Breast epithelium (tissue), 4 donors: ENCODE measurements at regions not wholly inside any gene's neighbourhood (a gene's known extent, or its start where the extent isn't known, plus 50 kb on each side); places are given as distances from the start of the nearest gene placed in this dataset.

Experiments
- DNase-seq, 2 donors: peaks; one replicate each; pipeline ENCODE4 v3.0.0-alpha.2; 2019; ENCODE audit warnings: low spot score in 2 of 2
- H3K27ac ChIP-seq, 2 donors: fragments of 200-600 bp; sonication (generic) in 1 of 2; one replicate each; pipeline ENCODE4 v1.5.1; 2016 to 2019; ENCODE audit warnings: mild to moderate bottlenecking in 1 of 2
- H3K27me3 ChIP-seq, 2 donors: fragments of 200-600 bp; sonication (generic) in 1 of 2; one replicate each; pipeline versions ENCODE4 v1.5.1 to v1.6.0; 2017 to 2019; ENCODE audit warnings: control low read depth in 1 of 2, mild to moderate bottlenecking in 1 of 2
- H3K36me3 ChIP-seq: fragments of 200-600 bp; one replicate; pipeline ENCODE4 v1.5.1; 2019
- H3K4me1 ChIP-seq, 2 donors: fragments of 200-600 bp; sonication (generic); one replicate each; pipeline ENCODE4 v1.5.1; 2016 to 2019; ENCODE audit warnings: control low read depth in 1 of 2
- H3K4me3 ChIP-seq, 3 donors: fragments of 200-600 bp; sonication (generic); 1 replicate in 2 of 3; 2 replicates in 1 of 3; pipeline ENCODE4 v1.5.1; 2016 to 2019; ENCODE audit warnings: mild to moderate bottlenecking in 3 of 3, moderate library complexity in 2 of 3
- H3K9me3 ChIP-seq, 2 donors: fragments of 200-600 bp; sonication (generic) in 1 of 2; one replicate each; pipeline ENCODE4 v1.5.1; 2016 to 2019; ENCODE audit warnings: control low read depth in 1 of 2
- POLR2A ChIP-seq: fragments of 450-650 bp; IDR thresholded peaks from one replicate; pipeline ENCODE4 v1.6.1; 2016; ENCODE audit warnings: antibody characterized with exemption, mild to moderate bottlenecking, moderate library complexity
- POLR2AphosphoS5 ChIP-seq, 3 donors: sonication (generic); formaldehyde crosslinking; IDR thresholded peaks; one replicate each; pipeline ENCODE4 v1.6.1; 2017; ENCODE audit warnings: antibody characterized with exemption in 3 of 3
- intact Hi-C: fragments of 100-400 bp; cut with DNase I; formaldehyde crosslinking; loops from one replicate; pipeline ENCODE4 v1.15.1; 2023; ENCODE audit warnings: low total_unique reads
- TF ChIP-seq, protein P1 (sequence below), 3 donors: fragments of 450-650 bp; IDR thresholded peaks; one replicate each; pipeline ENCODE4 v1.5.1; 2016 to 2017; ENCODE audit warnings: antibody characterized with exemption in 3 of 3, mild to moderate bottlenecking in 3 of 3, moderate library complexity in 3 of 3

DNA sequence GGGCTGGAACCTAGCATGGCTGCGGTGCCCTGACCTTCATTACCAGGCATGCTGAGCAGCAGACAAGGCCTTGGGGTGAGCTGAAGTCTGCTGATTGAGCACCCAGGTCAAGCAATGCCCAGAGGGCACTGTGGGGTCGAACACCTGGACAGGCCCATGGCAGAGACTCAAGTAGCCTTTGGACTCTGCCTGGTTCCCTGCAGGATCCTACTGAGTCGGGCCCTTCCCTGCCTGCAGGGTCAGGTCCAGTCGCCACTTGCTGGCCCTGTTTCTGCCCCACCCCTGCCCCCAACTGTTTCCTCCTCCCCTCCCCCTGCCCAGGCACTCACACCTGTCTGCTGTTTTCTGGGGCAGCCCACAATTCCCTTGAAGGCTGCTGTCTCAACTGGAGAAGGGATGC lies 483.2 kb upstream of the MKI67 start:
- TF ChIP-seq POLR2A (no peak), POLR2AphosphoS5 (IDR thresholded peaks at IDR 0.05) (no peak)
- TF ChIP-seq, protein P1, sequence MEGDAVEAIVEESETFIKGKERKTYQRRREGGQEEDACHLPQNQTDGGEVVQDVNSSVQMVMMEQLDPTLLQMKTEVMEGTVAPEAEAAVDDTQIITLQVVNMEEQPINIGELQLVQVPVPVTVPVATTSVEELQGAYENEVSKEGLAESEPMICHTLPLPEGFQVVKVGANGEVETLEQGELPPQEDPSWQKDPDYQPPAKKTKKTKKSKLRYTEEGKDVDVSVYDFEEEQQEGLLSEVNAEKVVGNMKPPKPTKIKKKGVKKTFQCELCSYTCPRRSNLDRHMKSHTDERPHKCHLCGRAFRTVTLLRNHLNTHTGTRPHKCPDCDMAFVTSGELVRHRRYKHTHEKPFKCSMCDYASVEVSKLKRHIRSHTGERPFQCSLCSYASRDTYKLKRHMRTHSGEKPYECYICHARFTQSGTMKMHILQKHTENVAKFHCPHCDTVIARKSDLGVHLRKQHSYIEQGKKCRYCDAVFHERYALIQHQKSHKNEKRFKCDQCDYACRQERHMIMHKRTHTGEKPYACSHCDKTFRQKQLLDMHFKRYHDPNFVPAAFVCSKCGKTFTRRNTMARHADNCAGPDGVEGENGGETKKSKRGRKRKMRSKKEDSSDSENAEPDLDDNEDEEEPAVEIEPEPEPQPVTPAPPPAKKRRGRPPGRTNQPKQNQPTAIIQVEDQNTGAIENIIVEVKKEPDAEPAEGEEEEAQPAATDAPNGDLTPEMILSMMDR (IDR thresholded peaks at IDR 0.05) = no peak
- DNase-seq = no peak
- no peaks in the 10 kb centered on the region for H3K4me1 ChIP-seq
- H3K27ac ChIP-seq = no peak overlapping the region
- no peak overlapping the region for H3K4me3 ChIP-seq
- intact Hi-C loops = no loop called here
- no peaks in the 10 kb centered on the region for H3K9me3 ChIP-seq
- H3K27me3 ChIP-seq = peaks cover 0 to 6% of the 10 kb centered on the region in 2 donors
- H3K36me3 ChIP-seq = no peaks in the 10 kb centered on the region

DNA sequence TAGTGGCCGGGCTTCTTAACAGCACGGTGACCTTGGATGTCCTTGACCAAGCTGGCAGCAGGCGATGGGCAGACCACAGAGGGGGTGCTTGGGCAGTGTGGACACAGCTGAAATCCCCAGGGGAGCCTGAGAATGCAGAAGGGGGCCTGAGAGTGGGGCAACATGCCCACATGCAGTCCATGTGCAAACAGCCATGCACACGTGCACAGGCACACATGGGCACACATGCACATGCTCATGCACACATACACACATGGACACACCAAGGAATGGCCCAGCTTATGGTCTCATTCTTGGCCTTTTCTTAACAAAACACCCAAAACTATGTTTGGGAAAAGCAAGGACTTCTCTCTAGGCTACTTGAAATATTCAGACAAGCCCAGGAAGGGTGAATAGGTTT lies 483.9 kb upstream of the MKI67 start:
- intact Hi-C loops = no loop called here
- TF ChIP-seq, protein P1 (IDR thresholded peaks at IDR 0.05) = no peak
- TF ChIP-seq POLR2A (no peak), POLR2AphosphoS5 (IDR thresholded peaks at IDR 0.05) (no peak)
- Histone ChIP-seq H3K27ac (no peak overlapping the region), H3K4me3 (no peak overlapping the region), H3K27me3 (peaks cover 0 to 6% of the 10 kb centered on the region in 2 donors), H3K4me1 (no peaks in the 10 kb centered on the region), H3K9me3 (no peaks in the 10 kb centered on the region), H3K36me3 (no peaks in the 10 kb centered on the region)
- no peak for DNase-seq

DNA sequence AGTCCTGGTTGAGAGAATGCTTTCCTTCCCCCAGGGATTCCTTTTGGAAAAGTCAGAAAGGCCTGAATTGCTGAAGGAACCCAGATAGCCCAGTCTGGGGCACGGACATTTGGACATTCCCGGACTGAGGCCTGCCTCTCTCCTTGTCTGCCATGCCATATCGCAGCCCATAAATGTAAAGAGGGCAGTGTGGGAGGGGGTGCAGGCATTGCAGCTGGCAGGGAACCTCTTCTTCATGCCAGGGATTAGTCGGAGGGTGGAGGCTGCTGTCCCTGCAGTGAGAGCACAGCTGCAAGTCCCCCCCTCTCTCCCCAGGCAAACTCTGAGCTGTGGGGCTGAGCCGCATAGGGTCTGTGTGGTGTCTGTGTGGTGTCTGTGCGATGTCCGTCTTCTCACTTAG lies 486.0 kb upstream of the MKI67 start:
- DNase-seq = no peak
- Histone ChIP-seq H3K4me3 (no peak overlapping the region), H3K9me3 (no peaks in the 10 kb centered on the region), H3K36me3 (no peaks in the 10 kb centered on the region), H3K27ac (no peak overlapping the region), H3K27me3 (peaks cover 0 to 6% of the 10 kb centered on the region in 2 donors), H3K4me1 (no peaks in the 10 kb centered on the region)
- intact Hi-C loops = no loop called here
- no peak for TF ChIP-seq POLR2AphosphoS5 (IDR thresholded peaks at IDR 0.05)
- TF ChIP-seq, protein P1 (IDR thresholded peaks at IDR 0.05) = no peak
- no peak for TF ChIP-seq POLR2A

DNA sequence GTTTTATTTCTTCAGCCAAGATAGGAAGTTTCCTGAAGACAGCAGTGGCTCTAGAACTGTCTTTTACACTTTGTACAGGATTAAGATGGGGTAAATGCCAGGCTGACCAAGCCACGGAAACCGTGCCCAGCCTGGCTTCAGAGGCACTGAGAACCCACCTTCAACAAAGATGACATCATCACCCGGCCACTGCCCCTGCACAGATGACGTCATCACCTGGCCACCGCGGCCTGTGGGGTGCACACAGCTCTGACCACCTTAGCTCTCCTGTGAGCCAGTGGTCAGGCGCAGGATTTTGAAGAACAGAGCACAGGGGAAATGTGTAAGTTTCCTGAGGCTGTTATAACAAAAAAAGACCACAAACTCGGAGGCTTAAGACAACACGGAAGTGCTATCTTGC lies 486.4 kb upstream of the MKI67 start:
- H3K27ac ChIP-seq = no peak overlapping the region
- no peaks in the 10 kb centered on the region for H3K4me1 ChIP-seq
- TF ChIP-seq POLR2A (no peak), POLR2AphosphoS5 (IDR thresholded peaks at IDR 0.05) (no peak)
- TF ChIP-seq, protein P1 (IDR thresholded peaks at IDR 0.05) = no peak
- intact Hi-C loops = no loop called here
- no peak overlapping the region for H3K4me3 ChIP-seq
- H3K36me3 ChIP-seq = no peaks in the 10 kb centered on the region
- no peak for DNase-seq
- peaks cover 0 to 1% of the 10 kb centered on the region in 2 donors for H3K27me3 ChIP-seq
- no peaks in the 10 kb centered on the region for H3K9me3 ChIP-seq

DNA sequence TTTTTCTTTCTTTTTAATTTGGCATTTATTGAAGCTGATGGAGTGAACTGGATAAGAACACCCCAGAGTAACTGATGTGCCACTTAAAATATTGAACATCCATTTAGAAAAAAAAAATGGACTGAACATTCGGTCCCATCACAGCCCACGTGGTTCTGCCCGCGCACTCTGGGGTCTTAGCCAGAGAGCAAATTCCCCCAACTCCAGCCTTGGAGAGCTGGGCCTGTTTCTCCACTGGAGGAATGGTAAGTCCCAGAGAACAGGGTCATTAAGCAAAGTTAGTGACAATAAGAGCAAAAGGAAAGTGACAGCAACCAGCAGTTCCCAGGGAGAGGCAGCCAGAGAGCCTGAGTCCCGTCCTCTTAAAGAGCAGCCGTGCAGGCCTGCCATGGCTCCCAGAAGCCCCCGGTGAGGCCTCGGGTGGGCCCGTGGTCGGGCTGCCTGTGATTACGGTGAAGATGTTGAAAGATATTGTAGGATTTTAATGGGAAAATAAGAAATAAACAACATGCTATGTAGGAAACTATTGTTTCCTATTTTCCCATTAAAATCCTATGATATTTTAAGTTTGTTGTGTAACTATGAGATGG lies 487.9 kb upstream of the MKI67 start:
- Histone ChIP-seq H3K4me1 (no peaks in the 10 kb centered on the region), H3K27me3 (no peaks in the 10 kb centered on the region), H3K4me3 (no peak overlapping the region), H3K9me3 (no peaks in the 10 kb centered on the region), H3K27ac (no peak overlapping the region), H3K36me3 (no peaks in the 10 kb centered on the region)
- intact Hi-C loops = no loop called here
- TF ChIP-seq, protein P1 (IDR thresholded peaks at IDR 0.05) = no peak
- TF ChIP-seq POLR2A (no peak), POLR2AphosphoS5 (IDR thresholded peaks at IDR 0.05) (no peak)
- no peak for DNase-seq
